Testis (tissue), 2 donors: ENCODE measurements at regions not wholly inside any gene's neighbourhood (a gene's known extent, or its start where the extent isn't known, plus 50 kb on each side); places are given as distances from the start of the nearest gene placed in this dataset.
A peak's percentile ranks its signal among the peaks of the same experiment; 100 is the strongest.
"Not testable (repeated sequence)": the region's sequence is repeated elsewhere in the genome, so short reads cannot be mapped to it uniquely, and the experiment has no call there.

Experiments
- DNase-seq: peaks from one replicate; pipeline ENCODE4 v3.0.0-alpha.2; 2019
- H3K27ac ChIP-seq, 2 donors: fragments of 200-600 bp; sonication (generic); one replicate each; pipeline ENCODE4 v1.5.1; 2019
- H3K27me3 ChIP-seq: fragments of 200-600 bp; sonication (generic); one replicate; pipeline ENCODE4 v1.5.1; 2019
- H3K36me3 ChIP-seq: fragments of 200-600 bp; sonication (generic); one replicate; pipeline ENCODE4 v1.5.1; 2017; ENCODE audit warnings: low read depth; ENCODE audit errors: missing control alignments
- H3K4me1 ChIP-seq: fragments of 200-600 bp; sonication (generic); one replicate; pipeline ENCODE4 v1.5.1; 2019
- H3K4me3 ChIP-seq, 2 donors: fragments of 200-600 bp; sonication (generic); one replicate each; pipeline ENCODE4 v1.5.1; 2017 to 2019
- H3K9me3 ChIP-seq: fragments of 200-600 bp; sonication (generic); one replicate; pipeline ENCODE4 v1.5.1; 2017
- POLR2A ChIP-seq: fragments of 450-650 bp; IDR thresholded peaks from one replicate; pipeline ENCODE4 v1.6.1; 2017; ENCODE audit warnings: antibody characterized with exemption, mild to moderate bottlenecking, moderate library complexity
- WGBS, 2 donors: methylation state at CpG; one replicate each; pipeline ENCODE4 v1.1.5; 2018; 5-methylcytosine and 5-hydroxymethylcytosine counted together
- intact Hi-C: fragments of 100-400 bp; cut with DNase I; formaldehyde crosslinking; loops from one replicate; pipeline ENCODE4 v1.15.1; 2023; ENCODE audit warnings: low total_unique reads
- TF ChIP-seq, protein P1 (sequence below), 3 experiments: fragments of 450-650 bp in 2 of 3; fragments of 200-600 bp in 1 of 3; sonication (generic) in 1 of 3; IDR thresholded peaks; one replicate each; pipeline ENCODE4 v1.5.1; 2016 to 2019; ENCODE audit warnings: antibody characterized with exemption in 3 of 3, mild to moderate bottlenecking in 2 of 3, moderate library complexity in 1 of 3

DNA sequence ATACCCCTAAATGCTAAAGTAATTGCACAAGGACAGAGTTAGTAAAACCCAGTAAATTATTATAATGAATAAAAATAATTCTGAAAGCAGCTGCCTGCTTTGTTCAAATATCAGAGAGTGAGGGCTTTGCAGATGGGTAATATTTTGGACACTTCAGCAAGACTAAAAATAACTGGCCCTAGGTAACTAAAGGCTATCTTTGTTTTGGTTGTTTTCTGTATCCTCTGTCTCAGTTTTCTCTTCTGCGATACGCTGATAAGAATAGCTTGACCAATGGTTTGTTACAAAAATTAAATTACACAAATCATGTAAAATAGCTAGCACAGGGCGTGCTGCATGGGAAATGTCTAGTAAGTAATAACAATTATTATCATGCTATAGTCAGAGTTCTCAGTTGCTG, 204.7 kb downstream of the FGFR2 start:
- WGBS, 2 donors, result 31 to 54% methylated on average over 3 of the region's 3 CpGs
- H3K4me1 ChIP-seq, result no peaks in the 10 kb centered on the region
- H3K9me3 ChIP-seq, result no peaks in the 10 kb centered on the region
- H3K4me3 ChIP-seq, result no peak overlapping the region
- TF ChIP-seq, protein P1, sequence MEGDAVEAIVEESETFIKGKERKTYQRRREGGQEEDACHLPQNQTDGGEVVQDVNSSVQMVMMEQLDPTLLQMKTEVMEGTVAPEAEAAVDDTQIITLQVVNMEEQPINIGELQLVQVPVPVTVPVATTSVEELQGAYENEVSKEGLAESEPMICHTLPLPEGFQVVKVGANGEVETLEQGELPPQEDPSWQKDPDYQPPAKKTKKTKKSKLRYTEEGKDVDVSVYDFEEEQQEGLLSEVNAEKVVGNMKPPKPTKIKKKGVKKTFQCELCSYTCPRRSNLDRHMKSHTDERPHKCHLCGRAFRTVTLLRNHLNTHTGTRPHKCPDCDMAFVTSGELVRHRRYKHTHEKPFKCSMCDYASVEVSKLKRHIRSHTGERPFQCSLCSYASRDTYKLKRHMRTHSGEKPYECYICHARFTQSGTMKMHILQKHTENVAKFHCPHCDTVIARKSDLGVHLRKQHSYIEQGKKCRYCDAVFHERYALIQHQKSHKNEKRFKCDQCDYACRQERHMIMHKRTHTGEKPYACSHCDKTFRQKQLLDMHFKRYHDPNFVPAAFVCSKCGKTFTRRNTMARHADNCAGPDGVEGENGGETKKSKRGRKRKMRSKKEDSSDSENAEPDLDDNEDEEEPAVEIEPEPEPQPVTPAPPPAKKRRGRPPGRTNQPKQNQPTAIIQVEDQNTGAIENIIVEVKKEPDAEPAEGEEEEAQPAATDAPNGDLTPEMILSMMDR (IDR thresholded peaks at IDR 0.05), result no peak
- no peak for TF ChIP-seq POLR2A
- intact Hi-C loops, result no loop called here
- no peak for DNase-seq
- no peaks in the 10 kb centered on the region for H3K36me3 ChIP-seq
- H3K27me3 ChIP-seq, result no peaks in the 10 kb centered on the region
- no peak overlapping the region for H3K27ac ChIP-seq

DNA sequence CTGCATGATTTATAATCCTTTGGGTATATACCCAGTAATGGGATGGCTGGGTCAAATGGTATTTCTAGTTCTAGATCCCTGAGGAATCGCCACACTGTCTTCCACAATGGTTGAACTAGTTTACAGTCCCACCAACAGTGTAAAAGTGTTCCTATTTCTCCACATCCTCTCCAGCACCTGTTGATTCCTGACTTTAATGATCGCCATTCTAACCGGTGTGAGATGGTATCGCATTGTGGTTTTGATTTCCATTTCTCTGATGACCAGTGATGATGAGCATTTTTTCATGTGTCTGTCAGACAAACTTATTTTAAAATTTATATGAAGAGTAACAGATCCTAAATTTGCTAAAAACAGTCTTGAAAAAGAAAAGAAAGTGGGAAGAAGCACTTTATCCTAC, 197.7 kb downstream of the FGFR2 start:
- WGBS, 2 donors, result 95 to 98% methylated on average over 4 of the region's 4 CpGs
- H3K36me3 ChIP-seq, H3K4me3 ChIP-seq, intact Hi-C loops, H3K27ac ChIP-seq, H3K4me1 ChIP-seq, H3K9me3 ChIP-seq, DNase-seq, H3K27me3 ChIP-seq: not testable (repeated sequence)

DNA sequence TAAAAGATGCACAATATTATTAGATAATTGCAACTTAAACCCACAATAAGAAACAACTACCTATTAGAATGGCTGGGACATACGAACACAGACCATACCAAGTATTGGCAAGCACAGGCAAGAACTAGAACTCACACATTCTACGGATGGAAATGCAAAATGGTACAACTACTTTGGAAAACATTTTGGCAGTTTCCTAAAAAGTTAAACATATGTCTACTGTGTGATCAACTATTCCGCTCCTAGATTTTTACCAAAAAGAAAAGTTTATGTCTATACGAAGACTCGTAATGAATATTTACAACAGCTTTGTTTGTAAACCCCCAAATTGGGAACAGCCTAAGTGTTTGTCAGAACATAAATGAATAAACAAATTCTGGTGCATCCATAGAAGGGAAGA, 194.7 kb downstream of the FGFR2 start:
- H3K27ac ChIP-seq, result no peak overlapping the region
- no peaks in the 10 kb centered on the region for H3K36me3 ChIP-seq
- no peaks in the 10 kb centered on the region for H3K9me3 ChIP-seq
- H3K4me1 ChIP-seq, result peaks cover 3% of the 10 kb centered on the region
- no peak for DNase-seq
- WGBS, 2 donors, result 94 to 95% methylated on average over 5 of the region's 5 CpGs
- TF ChIP-seq POLR2A, result no peak
- TF ChIP-seq, protein P1 (IDR thresholded peaks at IDR 0.05), result no peak
- H3K4me3 ChIP-seq, result no peak overlapping the region
- intact Hi-C loops, result no loop called here
- H3K27me3 ChIP-seq, result no peaks in the 10 kb centered on the region

DNA sequence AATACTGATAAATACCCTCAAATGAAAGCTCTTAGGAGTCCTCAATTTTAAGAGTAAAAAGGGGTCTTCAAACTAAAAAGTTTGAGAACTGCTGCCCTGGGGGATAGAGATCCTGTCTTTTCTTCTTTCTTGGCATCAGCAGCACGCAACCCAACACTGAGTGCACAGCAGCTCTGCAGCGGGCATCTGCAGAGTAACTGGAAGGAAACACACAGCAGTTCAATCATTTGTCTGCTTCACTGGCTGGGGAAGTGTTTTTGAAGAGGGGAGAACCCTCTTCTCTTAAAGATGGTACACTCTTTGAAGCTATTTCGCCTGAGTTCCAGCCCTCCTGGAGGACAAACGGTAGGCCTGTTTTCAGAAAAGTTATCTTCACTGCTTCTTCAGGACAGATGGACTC, 193.6 kb downstream of the FGFR2 start:
- TF ChIP-seq, protein P1 (IDR thresholded peaks at IDR 0.05), result no peak
- TF ChIP-seq POLR2A, result no peak
- no peaks in the 10 kb centered on the region for H3K27me3 ChIP-seq
- H3K4me3 ChIP-seq, result no peak overlapping the region
- 84 to 94% methylated on average over 4 of the region's 4 CpGs for WGBS, 2 donors
- H3K9me3 ChIP-seq, result no peaks in the 10 kb centered on the region
- peaks cover 3% of the 10 kb centered on the region for H3K4me1 ChIP-seq
- intact Hi-C loops, result no loop called here
- H3K27ac ChIP-seq, result peak overlapping the region in 1 of 2 donors; percentile 56
- no peak for DNase-seq
- no peaks in the 10 kb centered on the region for H3K36me3 ChIP-seq

DNA sequence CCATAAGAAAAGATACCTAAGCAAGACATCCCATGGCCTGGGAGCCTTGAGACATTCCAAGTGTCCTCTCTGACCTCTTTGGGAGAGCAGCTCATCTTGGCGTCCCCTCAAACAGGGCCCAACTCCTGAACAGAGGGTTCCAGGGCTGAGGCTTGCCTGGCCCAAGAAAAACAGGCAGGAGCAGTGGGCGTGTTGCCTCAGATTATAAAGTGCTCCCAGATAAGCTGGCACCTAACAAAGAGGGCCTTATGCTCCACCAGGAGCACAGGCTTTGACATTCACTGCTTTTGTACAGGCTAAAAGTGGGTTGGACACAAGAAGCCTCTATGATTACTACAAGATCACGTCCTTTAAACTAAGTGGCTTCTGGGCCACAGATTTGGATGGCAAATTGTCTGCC, 193.1 kb downstream of the FGFR2 start:
- no peaks in the 10 kb centered on the region for H3K9me3 ChIP-seq
- H3K36me3 ChIP-seq, result no peaks in the 10 kb centered on the region
- peak overlapping the region in 1 of 2 donors; percentile 56 for H3K27ac ChIP-seq
- TF ChIP-seq, protein P1 (IDR thresholded peaks at IDR 0.05), result no peak
- TF ChIP-seq POLR2A, result no peak
- H3K27me3 ChIP-seq, result no peaks in the 10 kb centered on the region
- 52 to 92% methylated on average over 2 to 3 of the region's 3 CpGs for WGBS, 2 donors
- intact Hi-C loops, result no loop called here
- DNase-seq, result peak; percentile 78
- H3K4me3 ChIP-seq, result no peak overlapping the region
- H3K4me1 ChIP-seq, result peaks cover 3% of the 10 kb centered on the region
